ENCODE measurements at regions not wholly inside any gene's neighbourhood (a gene's known extent, or its start where the extent isn't known, plus 50 kb on each side); places are given as distances from the start of the nearest gene placed in this dataset.

- DNase-seq (ENCODE audit: low spot score): no peak
- intact Hi-C loops (cut with DNase I): no loop called here
These were observed 299.7 kb downstream of the CWC27 start for GRCh38 chr5:65068410-65068809.

- intact Hi-C loops (cut with DNase I): no loop called here
- no peak for DNase-seq (ENCODE audit: low spot score)
These were observed 301.3 kb downstream of the CWC27 start for GRCh38 chr5:65070026-65070425.

GRCh38 chr5:65072850-65073249 is 304.1 kb downstream of the CWC27 start:
- DNase-seq (ENCODE audit: low spot score): no peak
- intact Hi-C loops (cut with DNase I): no loop called here

DNA sequence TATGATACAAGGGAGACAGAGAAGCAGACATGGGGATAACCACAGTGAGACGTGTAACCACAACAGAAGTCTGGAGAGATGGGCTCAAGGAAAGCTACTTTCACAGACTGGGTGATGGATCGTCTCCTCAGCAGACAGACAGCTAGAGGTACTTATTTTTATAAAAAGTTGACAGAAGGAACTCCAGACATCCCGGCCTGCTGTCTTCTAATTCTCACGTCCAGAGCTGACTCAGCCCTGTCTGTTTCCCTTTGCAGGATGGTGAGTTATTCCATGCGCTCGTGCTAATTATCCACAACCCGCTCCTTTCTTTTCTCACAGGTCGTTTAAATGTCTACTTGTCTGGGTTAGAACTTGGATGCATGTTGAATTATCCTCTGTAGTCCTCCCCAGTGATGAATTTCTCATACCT is 304.5 kb downstream of the CWC27 start:
- no peak for DNase-seq (ENCODE audit: low spot score)
- intact Hi-C loops (cut with DNase I): no loop called here

DNA sequence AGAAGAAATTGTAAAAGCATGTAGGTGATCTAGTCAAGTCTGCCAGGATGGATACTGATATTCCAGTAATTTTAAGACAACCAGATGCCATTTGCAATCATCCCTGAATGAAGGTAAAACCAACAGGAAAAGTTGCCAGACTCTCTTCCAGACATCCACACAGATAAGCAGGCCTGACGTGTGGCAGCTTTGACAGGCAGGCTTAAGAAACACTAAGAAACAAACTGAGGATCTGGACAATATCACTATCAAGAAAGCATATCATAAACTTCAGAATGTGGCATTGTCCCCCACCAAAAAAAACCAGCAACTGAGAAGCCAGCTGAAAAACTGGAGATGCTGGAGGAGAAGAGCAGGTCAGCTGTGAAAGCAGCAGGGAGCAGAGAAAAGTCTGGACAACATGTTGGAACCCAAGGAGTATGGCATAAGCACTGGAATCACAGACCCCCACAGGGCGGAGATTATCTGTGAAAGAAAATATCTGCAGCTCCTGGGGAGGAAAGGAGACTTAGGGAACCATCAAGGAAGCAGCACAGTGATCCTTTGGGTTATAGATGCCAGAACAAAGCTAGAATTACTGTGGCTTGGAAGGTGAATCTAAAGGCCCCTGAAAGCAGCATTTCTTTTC is 307.0 kb downstream of the CWC27 start:
- intact Hi-C loops (cut with DNase I): no loop called here
- DNase-seq (ENCODE audit: low spot score): no peak

DNA sequence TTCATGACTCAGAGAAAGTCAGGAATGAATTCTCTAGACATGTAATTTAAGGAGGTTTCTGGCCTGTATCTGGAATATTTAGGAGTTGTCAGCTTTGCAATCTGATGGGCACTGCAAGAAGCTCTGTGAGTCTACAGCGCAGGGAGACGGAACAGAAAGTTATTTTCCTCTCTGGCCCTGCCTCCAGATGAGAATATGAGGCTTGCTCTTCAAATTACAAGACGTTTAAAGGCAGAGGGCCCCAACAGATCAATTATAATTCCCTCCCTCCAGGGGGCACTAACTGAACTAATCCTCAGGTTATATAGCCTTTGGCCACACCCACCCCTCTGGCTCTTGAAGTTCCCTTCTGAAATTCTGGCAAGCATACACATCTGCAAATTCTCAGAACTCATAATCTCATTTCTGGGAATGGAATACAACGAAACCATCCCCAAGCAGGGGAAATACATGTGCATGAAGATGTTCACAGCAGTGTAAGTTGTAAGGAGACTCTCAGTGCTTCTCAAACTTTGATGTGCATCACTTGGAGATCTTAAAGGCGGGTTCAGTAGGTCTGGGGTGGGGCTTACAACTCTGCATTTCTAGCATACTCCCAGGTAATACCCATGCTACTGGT is 307.6 kb downstream of the CWC27 start:
- peak; percentile 76 for DNase-seq (ENCODE audit: low spot score)
- intact Hi-C loops (cut with DNase I): no loop called here

DNA sequence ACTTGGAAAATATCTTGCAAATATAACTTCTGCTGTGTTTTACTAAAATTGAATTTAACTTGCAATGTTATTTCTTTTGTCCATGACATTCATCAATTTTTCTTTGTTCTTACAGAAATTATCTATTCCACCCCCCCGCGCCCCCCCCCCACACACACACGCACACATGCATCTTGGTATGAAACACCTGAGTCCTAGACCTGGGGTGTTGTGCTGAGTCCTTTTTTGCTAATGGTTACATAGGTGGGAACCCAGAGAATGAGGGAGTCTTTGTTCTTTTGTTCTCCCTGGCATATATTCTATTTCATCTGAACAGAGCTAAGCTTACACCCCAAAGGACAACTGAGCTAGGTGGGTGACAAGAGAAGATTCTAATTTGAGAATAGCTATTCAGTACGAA is 308.9 kb downstream of the CWC27 start:
- intact Hi-C loops (cut with DNase I): no loop called here
- no peak for DNase-seq (ENCODE audit: low spot score)

DNA sequence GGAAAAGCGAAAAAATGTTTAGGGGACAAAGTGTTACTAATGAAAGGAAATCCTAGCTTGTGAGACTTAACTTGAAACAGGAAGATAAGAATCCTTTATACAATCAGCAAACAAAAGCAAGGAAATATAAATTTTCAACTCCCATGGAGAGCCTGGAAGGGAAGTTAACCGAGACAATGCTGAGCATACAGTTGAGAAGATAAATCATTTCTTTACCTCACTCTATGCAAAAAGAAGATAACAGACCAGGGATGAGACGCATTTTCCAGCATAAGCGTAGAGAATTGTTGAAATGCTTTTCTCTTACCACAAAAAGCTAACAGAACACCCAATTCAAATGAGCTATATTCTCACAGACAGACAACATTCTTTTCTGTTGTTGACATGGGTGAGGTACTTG is 309.6 kb downstream of the CWC27 start:
- DNase-seq (ENCODE audit: low spot score): no peak
- intact Hi-C loops (cut with DNase I): no loop called here

- intact Hi-C loops (cut with DNase I): no loop called here
- no peak for DNase-seq (ENCODE audit: low spot score)
These were observed 312.3 kb downstream of the CWC27 start for GRCh38 chr5:65081071-65081470.

- intact Hi-C loops (cut with DNase I): no loop called here
- DNase-seq (ENCODE audit: low spot score): no peak
These were observed 316.2 kb downstream of the CWC27 start for GRCh38 chr5:65084795-65085515.

DNA sequence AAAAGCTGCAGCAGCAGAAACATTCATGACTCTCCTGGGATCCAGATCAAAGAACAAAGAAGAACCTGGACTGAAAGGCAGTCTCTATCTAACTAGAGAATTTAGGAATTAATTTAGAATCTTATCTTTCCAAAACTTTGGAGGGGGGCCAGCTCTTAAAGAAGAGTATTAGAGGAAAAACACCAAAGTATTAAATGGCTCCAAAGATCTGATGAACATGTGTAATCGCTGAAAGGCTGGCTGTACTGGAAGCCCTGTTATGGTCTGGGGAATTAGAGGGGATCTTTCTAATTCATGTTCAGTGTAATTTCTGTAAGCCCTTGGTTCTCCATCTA is 316.8 kb downstream of the CWC27 start:
- no peak for DNase-seq (ENCODE audit: low spot score)
- intact Hi-C loops (cut with DNase I): no loop called here

GRCh38 chr5:65086234-65086890 is 317.6 kb downstream of the CWC27 start:
- DNase-seq (ENCODE audit: low spot score): no peak
- intact Hi-C loops (cut with DNase I): no loop called here

DNA sequence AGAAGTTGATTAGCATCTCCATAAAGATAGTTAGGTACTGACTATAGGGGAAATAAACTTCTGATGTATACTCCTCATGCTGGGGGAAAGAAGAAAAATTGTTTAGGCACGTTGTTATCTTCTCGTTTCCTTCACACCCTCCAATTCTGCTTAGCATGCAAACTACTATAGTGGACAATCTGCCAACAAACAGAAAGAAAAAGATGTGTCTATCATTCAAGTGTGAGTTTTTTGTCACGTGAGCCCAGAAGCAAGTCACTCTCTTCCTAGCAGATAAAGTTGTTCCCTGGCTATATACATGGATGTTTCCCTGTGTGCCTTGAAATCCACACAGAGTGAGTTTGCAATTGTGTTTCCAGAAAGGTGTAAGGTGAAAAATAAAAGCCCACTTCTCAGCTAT is 318.4 kb downstream of the CWC27 start:
- DNase-seq (ENCODE audit: low spot score): no peak
- intact Hi-C loops (cut with DNase I): no loop called here

DNA sequence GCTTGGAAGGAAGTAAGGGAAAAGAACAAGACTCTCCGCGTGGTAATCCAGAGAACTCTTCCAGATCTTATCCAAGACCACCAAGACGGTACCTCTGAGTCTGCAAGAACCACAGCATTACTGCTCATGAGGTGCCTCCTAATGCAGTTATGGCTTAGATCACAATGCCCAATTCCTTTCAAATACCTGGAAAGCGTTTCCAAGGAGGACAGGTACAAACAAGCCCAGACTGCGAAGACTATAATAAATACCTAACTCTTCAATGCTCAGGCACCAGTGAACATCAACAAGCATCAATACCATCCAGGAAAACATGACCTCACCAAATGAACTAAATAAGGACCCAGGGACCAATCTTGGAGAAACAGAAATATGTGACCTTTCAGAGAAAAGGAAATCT is 325.5 kb downstream of the CWC27 start:
- DNase-seq (ENCODE audit: low spot score): no peak
- intact Hi-C loops (cut with DNase I): loop anchor here in 1 of 2 donors (10.0 kb wide), 1 partner anchor 391 kb away; the partner anchor contains the start of gene ADAMTS6

DNA sequence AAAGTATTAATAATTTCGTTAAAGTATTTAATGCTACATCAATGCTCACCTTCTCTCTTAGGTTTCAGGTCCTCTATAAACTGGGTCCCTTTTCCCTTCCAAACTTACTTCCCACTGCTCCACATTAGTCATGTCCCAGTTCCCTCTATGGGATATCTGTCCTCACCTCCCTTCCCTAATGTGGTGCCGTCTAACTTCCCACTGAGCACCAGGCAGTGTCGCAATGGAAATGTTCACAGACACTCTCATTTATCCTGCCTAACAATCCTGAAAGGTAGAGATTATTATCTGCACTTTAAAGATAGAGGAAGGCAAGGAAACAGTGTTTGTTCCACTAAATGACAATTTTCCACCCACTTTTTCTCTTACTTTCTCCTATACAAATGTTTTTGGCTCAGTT is 329.7 kb downstream of the CWC27 start:
- intact Hi-C loops (cut with DNase I): loop anchor here in 1 of 2 donors (10.0 kb wide), 1 partner anchor 386 kb away; the partner anchor contains the start of gene ADAMTS6
- DNase-seq (ENCODE audit: low spot score): no peak
